CD4-positive, alpha-beta T cell treated with Interleukin-4 for 4 hours (primary cell): ENCODE measurements at regions not wholly inside any gene's neighbourhood (a gene's known extent, or its start where the extent isn't known, plus 50 kb on each side); places are given as distances from the start of the nearest gene placed in this dataset.

ENCODE experiments used
- DNase-seq: peaks from one replicate; pipeline ENCODE4 v3.0.0-alpha.2; 2020

DNA sequence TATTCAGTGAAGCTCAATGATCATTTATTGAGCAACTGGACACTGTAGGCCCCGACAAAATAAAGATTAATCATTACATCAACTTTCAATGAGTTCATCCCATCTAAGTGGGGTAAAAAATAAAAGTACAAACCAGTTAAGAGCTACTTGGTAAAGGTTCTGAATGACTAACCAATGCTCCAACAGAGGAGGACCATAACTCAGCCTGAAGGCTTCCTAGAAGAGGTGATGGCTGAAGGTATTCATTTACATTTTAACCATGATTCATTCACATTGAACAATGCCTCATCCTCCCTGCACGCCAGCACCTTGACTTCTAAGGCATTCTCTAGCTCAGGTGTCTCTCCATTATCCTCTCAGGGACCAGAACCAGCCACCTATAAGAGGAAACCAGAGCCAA is 201.4 kb downstream of the ZNF462 start:
- no peak for DNase-seq

DNA sequence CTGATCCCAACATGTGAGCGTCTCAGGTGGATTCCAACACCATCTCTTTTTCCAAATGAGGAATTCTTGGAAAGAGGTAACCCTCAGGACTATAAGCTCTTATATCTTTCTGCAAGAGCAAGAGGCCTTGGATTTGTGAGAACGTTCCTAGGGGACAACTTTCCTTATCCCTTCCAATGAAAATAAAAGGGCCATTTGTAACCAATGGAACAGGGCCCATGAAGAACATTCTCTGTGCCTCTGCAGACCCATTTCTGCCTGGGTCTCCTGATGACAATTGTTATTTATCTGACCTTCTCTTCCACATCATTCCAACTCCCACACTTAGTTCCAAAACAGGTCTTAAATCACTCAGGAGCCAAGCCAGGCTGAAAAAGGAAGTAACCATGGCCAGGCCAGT is 202.6 kb downstream of the ZNF462 start:
- DNase-seq = no peak

DNA sequence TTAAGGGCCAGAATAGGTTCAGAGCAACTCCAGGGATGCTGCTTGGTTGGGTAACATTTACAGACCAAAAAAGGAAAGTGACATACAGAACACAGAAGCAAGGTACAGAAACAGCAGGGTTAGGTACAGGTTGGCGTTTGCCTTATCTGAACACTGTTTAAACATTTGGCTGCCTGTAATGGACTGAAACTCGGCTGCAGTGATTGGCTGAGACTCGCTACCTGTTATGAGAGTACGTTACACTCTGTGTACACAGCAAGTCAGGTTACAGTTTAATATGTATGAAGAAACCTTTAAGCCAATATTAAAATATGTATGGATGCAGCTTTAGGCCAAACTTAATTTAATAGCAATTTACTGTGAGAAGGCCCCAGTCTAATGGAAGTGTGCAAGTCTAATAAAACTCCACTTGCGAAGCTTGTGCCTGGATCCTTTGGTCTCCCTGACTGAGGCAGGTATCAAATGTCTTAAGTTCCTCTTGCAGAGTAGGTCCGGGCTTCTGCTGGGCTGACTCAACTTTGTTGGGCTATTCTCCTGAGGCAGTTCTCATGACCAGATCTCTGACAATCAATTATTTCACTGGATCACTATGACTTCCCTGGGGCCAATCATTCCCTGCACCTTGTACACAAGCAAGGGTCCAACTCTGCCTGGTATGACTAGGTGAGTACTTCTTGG is 204.9 kb downstream of the ZNF462 start:
- no peak for DNase-seq

DNA sequence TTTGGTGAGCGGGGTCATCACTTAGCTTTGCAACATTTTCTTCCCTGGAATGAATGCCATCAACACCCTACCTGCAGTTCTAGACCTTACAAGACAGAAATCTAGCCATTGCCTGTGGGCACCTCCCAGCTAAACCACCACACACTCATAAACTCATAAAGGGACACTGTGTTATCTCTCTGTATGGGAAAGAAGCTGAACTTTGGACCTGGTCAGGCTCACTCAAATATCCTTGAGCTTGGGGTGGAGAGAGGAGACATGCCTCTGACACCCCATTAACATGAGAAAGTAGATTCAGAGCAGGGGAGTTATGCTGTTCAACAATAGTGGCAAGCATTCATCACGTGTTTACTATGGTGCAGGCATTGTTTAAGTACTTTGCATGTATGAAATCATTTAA is 205.6 kb downstream of the ZNF462 start:
- no peak for DNase-seq

DNA sequence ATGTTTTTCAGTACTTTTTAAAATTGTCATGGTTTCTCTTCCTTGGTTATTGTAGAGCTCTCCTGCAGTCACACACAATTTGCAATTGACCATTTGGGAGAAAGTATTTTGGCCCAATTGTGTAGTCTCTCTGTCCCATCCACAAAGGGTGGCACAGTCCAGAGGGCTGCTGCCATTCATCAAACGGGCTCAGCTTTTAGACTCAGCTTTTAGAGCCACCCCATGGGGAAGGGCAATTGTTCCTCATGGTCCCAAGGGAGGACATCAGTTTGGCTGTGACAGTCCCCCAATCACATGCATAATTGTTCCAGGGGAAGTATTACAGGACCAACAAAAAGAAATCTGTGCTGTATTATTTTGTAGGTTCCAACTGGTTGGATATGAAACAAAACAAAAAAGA is 207.6 kb downstream of the ZNF462 start:
- no peak for DNase-seq

DNA sequence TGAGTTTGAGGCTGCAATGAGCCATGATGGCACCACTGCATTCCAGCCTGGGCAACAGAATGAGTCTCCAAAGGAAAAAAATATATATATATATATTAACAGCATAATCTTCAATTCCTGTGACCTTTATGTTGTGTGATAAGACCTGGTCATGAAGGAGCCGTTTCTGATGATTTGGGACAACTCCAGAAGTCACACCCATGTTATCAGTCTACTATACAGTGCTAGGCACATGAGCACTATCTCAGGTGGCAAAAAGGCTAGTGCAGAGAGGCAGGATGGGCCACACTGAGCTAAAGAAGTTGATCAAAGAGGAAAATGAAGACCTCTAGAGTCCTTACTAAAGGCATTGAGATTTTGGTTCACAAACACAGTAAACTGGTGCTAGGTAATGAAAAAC is 205.0 kb upstream of the RAD23B start:
- no peak for DNase-seq

DNA sequence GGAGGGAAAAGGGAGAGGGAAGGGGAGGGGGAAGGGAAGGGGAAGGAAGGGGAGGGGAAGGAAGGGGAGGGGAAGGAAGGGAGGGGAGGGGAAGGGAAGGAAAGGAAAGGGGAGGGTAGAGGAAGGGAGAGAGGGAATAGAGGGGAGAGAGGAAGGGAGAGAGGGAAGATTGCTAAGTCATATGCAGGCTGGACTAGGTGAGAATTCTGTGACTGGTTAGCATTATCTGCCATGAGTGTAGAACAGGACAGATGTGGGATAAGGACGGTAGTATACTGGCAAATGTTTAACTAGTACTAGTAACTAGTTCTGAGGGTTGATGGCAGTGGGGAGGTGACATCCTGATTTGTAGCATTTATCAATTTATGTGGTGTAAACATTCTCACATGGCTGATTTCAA is 203.5 kb upstream of the RAD23B start:
- DNase-seq = no peak

DNA sequence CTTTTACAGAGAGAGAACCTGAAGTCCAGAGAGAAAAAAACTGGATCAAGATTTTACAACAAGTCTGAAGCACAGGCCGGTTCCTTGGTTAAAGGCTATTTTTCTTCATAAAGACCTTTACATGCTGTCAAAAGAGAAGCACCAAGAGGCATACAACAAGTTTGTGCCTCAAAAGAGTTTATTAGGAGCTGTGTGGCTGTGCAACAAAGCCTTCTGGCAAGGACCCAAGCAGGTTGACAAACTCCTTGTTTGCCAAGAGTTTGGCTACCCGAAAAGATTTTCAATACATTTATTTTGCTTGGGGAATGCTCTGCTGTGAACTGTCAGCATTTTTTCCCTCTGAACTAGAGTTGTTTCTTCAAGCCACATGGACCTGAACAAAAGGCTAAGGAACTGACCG is 202.9 kb upstream of the RAD23B start:
- no peak for DNase-seq

DNA sequence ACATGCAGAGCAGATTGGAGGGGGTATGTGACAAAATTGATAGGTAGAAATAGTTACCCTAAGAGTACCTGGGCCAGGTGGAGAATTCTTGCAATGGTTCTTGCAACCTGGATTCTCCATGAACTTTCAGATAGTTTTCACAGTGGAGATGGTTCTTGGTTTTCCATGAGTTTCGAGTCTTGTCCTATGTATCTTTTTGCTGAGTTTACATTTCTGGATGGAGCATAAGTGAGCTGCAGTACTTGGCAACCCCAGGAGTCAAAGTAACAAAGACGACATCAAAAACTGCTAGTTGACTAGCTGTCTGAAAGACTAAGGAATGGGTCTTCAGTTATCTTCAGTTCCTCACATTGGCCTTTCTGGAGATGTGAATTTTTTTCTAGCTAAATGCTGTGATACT is 196.6 kb upstream of the RAD23B start:
- no peak for DNase-seq

DNA sequence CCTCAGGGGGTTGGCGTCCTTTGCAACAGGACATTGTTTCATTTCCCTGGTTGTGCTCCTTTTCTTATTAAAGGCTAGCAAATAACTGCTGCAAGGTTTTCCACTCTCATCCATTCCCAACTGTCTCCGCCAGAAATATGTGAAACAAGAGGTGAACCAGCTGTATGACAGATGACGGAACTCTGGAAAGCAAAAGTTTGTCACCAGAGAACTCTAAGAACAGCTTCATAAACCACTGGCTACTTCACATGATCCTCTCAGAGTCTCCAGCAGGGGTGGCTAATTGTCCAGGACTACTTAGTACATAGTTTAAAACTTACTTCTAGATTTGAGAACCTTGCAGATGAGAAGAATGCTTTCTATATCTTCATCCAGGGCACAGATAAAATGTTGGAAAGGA is 195.9 kb upstream of the RAD23B start:
- DNase-seq = no peak

DNA sequence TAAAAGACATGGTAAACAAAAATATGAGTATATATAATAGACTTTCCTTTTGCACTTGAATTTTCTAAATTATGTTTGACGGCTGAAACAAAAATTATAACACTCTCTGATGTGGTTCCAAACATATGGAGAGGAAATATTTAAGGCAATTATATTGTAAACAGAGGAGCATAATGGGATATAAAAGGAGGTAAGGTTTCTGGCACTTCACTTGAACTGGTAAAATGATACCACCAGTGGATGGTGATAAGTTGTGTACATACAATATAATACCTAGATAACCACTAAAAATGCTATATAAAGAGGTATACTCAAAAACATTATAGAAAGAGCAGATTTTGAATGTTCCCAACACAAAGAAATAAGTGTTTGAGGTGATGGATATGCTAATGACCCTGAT is 192.9 kb upstream of the RAD23B start:
- no peak for DNase-seq

DNA sequence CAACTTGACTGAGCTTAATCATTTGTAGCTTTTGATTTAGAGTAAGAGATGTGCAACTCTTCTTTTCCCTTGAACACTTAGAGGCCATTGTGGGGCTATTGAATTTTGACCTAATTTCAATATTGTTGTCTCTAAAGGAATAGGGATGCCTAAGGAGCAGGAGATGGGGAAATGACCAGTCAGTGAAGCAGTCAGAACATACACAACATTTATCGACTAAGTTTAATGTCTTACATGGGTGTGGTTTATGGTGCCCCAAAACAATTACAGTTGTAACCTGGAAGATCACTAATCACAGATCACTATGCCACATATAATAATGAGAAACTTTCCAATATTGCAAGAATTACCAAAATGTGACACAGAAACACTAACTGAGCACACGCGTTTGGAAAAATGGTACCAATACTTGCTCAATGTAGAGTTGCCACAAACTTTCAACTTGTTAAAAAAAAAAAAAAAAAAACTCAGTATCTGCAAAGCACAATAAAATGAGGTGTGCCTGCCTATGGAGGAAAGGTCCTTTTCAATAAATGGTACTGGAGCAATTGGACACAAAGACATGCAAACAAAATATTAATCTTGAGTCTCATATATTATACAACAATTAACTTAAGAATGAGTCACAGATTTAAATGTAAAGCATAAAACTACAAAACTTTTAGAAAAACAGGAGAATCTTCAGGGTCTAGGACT is 189.6 kb upstream of the RAD23B start:
- DNase-seq = no peak

DNA sequence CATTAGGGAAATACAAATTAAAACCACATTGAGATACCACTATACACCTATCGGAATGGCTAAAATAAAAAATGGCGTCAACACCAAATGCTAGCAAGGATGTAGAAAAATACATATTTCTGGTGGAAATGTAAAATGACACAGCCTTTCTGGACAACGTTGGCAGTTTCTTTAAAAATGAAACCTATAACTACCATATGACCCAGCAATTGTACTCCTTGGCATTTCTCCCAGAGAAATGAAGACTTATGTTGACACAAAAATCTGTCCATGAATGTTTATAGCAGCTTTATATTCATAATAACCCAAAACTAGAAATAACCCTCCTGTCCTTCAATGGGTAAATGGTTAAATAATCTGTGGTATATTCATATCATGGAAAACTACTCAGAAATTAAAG is 188.7 kb upstream of the RAD23B start:
- DNase-seq = no peak

DNA sequence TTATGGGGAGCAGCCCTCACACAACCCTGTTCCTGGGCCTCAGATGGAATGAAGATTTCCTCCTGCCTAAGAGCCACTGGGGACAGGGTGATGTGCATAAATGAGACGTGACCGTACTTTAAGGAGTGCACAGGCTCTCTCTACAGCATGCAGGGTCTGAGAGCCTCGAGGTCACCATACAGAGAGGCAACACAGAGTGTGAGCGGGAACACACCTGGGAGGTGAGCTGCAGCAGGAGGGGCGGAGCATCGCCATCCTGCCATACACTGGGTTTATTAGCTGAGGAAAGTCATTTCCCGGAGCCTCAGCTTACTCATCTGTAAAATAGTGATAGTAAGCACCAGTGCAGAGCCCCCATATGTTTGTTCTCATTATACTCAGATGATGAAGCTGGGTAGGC is 182.5 kb upstream of the RAD23B start:
- DNase-seq = no peak

DNA sequence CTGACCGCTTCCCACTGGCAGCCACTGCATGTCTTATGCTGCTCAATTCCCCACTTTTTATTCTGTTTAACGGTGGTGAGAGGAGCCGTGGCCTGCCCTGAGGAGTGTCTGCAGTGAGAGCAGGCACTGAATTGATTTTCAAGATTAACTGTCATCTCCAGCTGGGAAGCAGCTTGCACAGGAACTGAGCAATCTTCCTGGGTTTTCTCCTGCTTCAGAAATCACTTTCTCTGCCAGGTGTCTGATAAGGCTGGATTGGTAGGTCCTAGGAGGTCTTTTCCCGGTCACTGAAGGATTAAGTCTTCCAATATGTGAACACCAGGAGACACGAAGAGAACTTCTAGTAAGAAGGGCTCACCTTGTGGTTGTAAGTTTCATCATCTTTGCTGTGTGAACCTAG is 181.1 kb upstream of the RAD23B start:
- DNase-seq = no peak

DNA sequence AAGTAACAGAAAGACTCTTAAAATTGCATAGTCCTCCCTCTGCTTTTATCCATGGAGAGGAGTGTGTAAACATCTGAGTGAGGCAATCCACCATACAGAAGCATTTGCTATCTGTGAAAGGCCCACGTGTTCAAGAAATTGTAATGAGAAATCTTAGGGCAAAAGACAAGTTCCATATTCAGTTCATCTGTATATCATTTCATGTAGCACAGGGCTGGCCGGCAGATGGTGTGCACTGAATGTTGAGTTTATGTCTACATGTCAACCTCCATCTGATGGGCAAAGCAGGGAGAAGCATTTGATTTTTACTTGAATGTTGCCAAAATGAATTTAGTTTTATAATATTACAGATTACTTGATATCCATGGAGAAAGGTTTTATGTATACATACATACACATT is 179.5 kb upstream of the RAD23B start:
- DNase-seq = no peak

DNA sequence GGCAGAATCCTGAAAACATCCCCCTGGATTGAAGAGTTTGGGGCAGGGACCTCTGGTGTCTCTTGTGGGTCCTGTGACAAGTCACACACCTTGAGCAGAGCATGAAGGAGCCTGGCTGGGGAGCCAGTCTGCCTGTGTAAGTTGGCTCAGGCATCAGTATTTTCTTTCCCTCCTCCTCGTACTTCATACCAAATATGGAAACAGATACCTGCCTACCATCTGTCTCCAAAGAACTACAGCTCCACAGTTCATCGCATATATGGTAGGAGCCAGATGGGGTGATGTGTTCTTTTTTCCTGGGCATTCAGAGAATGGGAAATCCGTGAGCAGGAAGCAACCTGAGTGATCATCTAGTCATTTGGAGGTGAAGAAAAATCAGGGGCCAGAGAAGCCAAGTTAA is 177.3 kb upstream of the RAD23B start:
- DNase-seq = no peak

DNA sequence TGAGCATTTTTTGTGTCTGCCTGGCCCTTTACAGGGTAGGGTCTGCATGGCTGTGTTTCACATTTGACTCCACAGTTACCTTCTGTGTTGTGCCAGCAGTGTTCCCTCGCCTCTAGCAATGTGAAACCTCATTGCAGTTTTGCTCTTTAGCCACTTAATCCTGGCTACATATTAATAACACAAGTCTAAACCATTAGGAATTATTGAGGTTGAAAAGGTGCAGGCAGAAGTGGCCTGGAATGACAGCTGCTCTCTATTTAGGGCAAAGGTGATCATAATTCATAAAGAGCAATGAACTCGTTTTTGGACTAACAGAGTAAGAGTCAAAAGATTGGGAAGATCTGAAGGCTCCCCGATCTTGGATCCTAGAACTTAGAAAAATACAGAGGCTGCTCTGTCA is 176.7 kb upstream of the RAD23B start:
- DNase-seq = no peak

DNA sequence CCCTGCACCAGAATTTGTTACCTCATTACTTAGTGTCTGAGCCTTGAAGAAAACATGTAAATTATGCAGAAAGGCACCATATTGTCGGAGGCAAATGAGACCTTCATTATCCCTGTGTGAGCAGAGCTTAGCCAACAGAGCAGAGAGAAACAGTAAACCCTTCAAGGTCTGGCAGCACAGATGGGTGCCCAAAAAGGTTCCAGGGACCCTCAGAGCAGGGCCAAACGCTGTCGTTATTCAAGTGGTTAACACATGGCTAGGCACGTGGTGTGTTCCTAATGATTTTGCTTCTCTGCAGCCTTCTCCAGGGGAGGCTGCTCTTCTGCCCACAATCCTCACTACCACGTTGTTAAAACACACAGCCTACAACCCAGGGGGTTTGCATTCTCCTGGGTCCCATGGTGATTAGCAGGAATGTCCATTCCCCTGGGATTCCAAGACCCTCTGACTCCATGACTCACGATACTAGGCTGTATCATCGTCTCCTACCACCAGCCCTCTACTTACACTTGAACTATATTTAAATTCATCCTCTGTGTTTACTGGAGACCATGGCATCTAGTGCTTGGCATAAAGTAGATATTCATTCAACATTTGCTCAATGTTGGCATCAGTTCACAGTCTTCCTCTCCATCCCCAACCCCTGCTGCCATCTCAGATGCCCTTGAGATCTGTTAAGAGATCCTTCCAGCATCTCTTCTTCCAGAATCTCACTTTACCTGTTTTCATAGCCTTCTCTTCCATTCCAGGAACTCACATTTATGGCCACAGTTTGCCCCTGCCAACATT is 174.5 kb upstream of the RAD23B start:
- no peak for DNase-seq

DNA sequence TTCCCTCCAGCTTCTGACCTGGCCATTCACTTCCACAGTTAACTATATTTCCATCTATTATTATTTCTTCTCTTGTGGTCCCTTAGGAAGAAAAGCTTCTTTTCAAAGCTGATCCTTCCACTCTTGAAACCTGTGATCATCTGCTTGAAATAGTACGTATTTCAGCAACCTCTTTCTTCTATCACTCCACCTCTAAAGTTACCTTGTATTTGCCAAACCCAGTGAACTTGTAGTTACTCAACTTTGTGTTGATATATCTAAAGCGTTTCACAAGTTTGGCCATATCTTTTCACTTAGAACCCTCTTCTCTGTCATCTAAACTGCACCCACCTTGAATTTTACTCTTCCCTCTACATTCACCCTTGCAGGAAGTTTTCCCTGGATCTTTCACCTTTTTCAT is 173.8 kb upstream of the RAD23B start:
- DNase-seq = no peak

DNA sequence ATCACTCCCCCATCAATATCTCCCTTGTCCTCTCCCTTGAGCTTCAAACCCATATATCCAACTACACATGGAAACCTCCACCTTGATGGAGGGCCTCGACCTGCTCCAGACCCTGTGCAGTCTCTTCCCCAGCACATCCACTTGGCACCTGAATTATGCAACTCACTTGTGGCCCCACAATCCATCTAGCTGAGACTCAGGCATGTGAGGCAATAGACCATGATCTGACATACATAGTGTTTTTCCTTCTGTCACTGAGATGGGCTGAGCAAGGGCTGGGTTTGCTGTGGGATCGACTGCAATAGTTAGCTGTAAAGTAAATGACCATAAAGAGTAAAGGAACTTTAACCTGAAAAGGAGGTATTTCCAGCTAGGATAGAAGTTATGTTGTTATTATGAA is 172.9 kb upstream of the RAD23B start:
- DNase-seq = no peak

DNA sequence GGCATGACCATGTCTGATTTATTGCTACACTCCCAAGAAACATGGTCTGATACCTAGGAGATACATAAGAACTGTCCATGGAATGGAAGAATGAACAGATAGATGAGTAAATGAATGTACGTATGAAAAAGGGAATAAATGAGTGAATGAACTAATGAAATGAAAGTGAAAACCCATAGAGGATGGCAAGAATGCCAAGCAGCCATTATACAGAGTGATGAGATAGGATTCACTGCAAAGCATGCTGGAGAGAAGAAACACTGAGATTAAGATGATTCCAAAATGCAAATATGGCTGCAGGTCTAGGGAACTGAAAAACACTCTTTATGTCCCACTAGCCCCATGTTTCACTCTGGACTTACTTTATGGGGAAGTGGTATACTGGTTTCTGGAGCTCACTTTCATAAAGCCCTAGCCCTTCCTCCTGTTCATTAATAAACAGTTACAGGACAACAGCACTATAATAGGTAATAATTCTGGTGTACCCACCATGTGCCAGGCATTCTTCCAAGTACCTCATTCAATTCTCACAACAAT is 170.3 kb upstream of the RAD23B start:
- no peak for DNase-seq

DNA sequence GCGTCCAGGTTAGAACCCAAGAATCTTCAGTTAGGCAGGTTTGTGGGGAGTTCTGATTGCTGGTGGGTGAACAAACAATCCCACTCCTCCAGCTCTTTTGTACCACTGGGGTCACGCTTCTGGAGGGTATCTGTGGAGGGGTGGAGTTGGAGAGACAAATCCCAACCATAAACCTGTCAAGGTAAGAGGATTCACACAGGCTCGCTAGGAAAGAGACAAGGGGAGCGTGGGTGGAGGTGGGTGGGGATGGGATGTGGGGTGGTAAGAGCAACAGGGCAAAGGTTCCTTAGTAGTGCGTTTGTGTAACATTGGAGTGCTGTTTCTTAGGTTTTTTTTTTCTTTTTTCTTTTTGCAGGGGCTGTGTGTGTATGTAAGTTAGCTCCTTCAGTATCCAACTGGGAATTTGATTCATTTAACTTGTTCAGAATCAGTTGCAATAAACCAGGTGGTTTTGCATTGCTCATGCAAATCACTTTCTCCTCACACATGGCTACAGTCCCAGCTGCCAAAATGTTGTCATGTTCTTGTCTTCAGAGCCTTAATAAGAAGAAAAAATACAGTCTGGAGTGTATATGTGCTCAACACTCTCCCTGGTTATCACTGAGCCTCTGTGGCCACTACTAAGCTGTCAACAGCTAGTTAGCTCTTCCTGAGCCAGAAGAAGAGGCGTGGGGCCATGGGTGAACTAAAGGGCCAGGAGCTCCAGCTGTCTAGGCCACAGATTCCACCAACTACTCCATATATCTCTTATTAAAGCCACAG is 164.0 kb upstream of the RAD23B start:
- no peak for DNase-seq
